HG02642 (cell line): ENCODE measurements at regions not wholly inside any gene's neighbourhood (a gene's known extent, or its start where the extent isn't known, plus 50 kb on each side); places are given as distances from the start of the nearest gene placed in this dataset.
"Not testable (repeated sequence)": the region's sequence is repeated elsewhere in the genome, so short reads cannot be mapped to it uniquely, and the experiment has no call there.

Experiments used
- ATAC-seq: cut with Tn5 transposase; IDR thresholded peaks from one replicate; pipeline ENCODE4 v1.9.1; 2021; ENCODE audit warnings: mild to moderate bottlenecking; ENCODE audit not compliant: unreplicated experiment, poor library complexity

- no peak for ATAC-seq
These were observed 88.3 kb upstream of the ANTXRL start for GRCh38 chr10:46198516-46198915.

GRCh38 chr10:46202405-46202804 is 84.4 kb upstream of the ANTXRL start:
- ATAC-seq, result not testable (repeated sequence)

GRCh38 chr10:46204482-46205102 is 82.2 kb upstream of the ANTXRL start:
- ATAC-seq, result not testable (repeated sequence)

- not testable (repeated sequence) for ATAC-seq
These were observed 76.4 kb upstream of the ANTXRL start for GRCh38 chr10:46210427-46210826.

GRCh38 chr10:46215426-46215825 is 71.4 kb upstream of the ANTXRL start:
- no peak for ATAC-seq

GRCh38 chr10:46216003-46216634 is 70.7 kb upstream of the ANTXRL start:
- no peak for ATAC-seq

GRCh38 chr10:46216836-46217751 is 69.7 kb upstream of the ANTXRL start:
- ATAC-seq, result no peak

- no peak for ATAC-seq
These were observed 68.9 kb upstream of the ANTXRL start for GRCh38 chr10:46217752-46218453.

- no peak for ATAC-seq
These were observed 67.9 kb upstream of the ANTXRL start for GRCh38 chr10:46218921-46219320.

GRCh38 chr10:46219431-46219990 is 67.3 kb upstream of the ANTXRL start:
- ATAC-seq, result not testable (repeated sequence)

GRCh38 chr10:46220187-46220586 is 66.6 kb upstream of the ANTXRL start:
- ATAC-seq, result no peak

GRCh38 chr10:46220872-46221538 is 65.8 kb upstream of the ANTXRL start:
- ATAC-seq, result no peak

GRCh38 chr10:46222364-46222935 is 64.3 kb upstream of the ANTXRL start:
- ATAC-seq, result no peak

- ATAC-seq, result no peak
These were observed 63.7 kb upstream of the ANTXRL start for GRCh38 chr10:46223064-46223480.

GRCh38 chr10:46223626-46224413 is 63.0 kb upstream of the ANTXRL start:
- ATAC-seq, result no peak

- no peak for ATAC-seq
These were observed 62.4 kb upstream of the ANTXRL start for GRCh38 chr10:46224414-46224682.

GRCh38 chr10:46225597-46225996 is 61.2 kb upstream of the ANTXRL start:
- no peak for ATAC-seq

- no peak for ATAC-seq
These were observed 60.6 kb upstream of the ANTXRL start for GRCh38 chr10:46226232-46226631.
